Large intestine (tissue), 3 donors: ENCODE measurements at regions not wholly inside any gene's neighbourhood (a gene's known extent, or its start where the extent isn't known, plus 50 kb on each side); places are given as distances from the start of the nearest gene placed in this dataset.
"Not testable (repeated sequence)": the region's sequence is repeated elsewhere in the genome, so short reads cannot be mapped to it uniquely, and the experiment has no call there.

Experiments used
- DNase-seq, 2 donors: peaks; one replicate each; pipeline versions ENCODE4 v3.0.0 to v3.0.0-alpha.2; 2013
- H3K27ac ChIP-seq: one replicate; pipeline ENCODE4 v1.5.1; 2013; ENCODE audit warnings: low read length
- H3K27me3 ChIP-seq: 2 replicates; pipeline ENCODE4 v1.6.1; 2013; ENCODE audit warnings: low read length; ENCODE audit not compliant: control insufficient read depth, insufficient read depth
- H3K36me3 ChIP-seq: 2 replicates; pipeline ENCODE4 v1.6.1; 2013; ENCODE audit warnings: low read length; ENCODE audit not compliant: control insufficient read depth, insufficient read depth
- H3K4me1 ChIP-seq: one replicate; pipeline ENCODE4 v1.6.1; 2013; ENCODE audit warnings: low read length; ENCODE audit not compliant: control insufficient read depth, insufficient read depth
- H3K4me3 ChIP-seq: one replicate; pipeline ENCODE4 v1.5.1; 2013; ENCODE audit warnings: low read length
- H3K9me3 ChIP-seq: one replicate; pipeline ENCODE4 v1.6.1; 2013; ENCODE audit warnings: mild to moderate bottlenecking, low read depth, low read length, moderate library complexity; ENCODE audit not compliant: control insufficient read depth
- WGBS: methylation state at CpG from one replicate; pipeline ENCODE4 v1.1.5; 2013; ENCODE audit warnings: low lambda C conversion rate; ENCODE audit not compliant: insufficient coverage; 5-methylcytosine and 5-hydroxymethylcytosine counted together

DNA sequence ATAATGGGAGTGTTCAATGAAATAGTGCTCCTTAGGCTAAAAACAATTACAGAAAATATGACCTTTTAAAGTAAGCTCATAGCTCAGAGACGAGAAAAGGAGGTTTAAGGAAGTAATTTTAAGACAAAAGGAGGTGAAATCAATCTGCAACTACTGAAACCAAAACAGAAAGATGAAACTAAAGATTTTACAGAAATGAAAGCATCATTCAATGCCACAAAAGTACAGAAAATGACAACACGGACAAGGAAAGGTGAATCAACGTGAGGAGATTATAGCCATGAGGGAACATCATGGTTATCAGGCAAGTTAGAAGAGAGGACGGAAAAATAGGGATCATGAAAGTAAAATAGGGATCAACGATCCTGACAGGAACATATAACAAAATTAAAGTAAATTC lies 745.2 kb downstream of the PCDH17 start:
- DNase-seq: no peak
- Histone ChIP-seq H3K4me1 (no peaks in the 10 kb centered on the region), H3K36me3 (no peaks in the 10 kb centered on the region), H3K27ac (no peak overlapping the region), H3K9me3 (no peaks in the 10 kb centered on the region), H3K4me3 (no peak overlapping the region), H3K27me3 (no peaks in the 10 kb centered on the region)
- 84% methylated on average over 5 of the region's 5 CpGs for WGBS

GRCh38 chr13:58379221-58379620 lies 747.7 kb downstream of the PCDH17 start:
- Histone ChIP-seq H3K9me3 (no peaks in the 10 kb centered on the region), H3K27me3 (no peaks in the 10 kb centered on the region), H3K4me1 (no peaks in the 10 kb centered on the region), H3K36me3 (no peaks in the 10 kb centered on the region), H3K27ac (no peak overlapping the region), H3K4me3 (no peak overlapping the region)
- WGBS: no CpG with 5 or more reads among the region's 1 CpG
- DNase-seq: no peak

DNA sequence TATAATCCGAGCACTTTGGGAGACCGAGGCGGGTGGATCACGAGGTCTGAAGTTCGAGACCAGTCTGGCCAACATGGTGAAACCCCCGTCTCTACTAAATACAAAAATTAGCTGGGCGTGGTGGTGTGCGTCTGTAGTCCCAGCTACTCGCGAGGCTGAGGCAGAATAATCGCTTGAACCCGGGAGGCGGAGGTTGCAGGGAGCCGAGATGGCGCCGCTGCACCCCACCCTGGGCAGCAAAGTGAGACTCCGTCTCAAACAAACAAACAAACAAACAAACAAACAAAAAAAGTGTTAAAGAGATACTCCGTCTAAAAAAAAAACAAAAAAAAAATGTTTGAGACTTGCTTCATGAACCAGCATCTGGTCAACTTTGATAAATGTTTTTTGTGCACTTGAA lies 753.8 kb downstream of the PCDH17 start:
- H3K27me3 ChIP-seq, H3K27ac ChIP-seq, H3K36me3 ChIP-seq, H3K9me3 ChIP-seq, DNase-seq, H3K4me3 ChIP-seq, H3K4me1 ChIP-seq: not testable (repeated sequence)
- WGBS: 100% methylated on average over 1 of the region's 18 CpGs

DNA sequence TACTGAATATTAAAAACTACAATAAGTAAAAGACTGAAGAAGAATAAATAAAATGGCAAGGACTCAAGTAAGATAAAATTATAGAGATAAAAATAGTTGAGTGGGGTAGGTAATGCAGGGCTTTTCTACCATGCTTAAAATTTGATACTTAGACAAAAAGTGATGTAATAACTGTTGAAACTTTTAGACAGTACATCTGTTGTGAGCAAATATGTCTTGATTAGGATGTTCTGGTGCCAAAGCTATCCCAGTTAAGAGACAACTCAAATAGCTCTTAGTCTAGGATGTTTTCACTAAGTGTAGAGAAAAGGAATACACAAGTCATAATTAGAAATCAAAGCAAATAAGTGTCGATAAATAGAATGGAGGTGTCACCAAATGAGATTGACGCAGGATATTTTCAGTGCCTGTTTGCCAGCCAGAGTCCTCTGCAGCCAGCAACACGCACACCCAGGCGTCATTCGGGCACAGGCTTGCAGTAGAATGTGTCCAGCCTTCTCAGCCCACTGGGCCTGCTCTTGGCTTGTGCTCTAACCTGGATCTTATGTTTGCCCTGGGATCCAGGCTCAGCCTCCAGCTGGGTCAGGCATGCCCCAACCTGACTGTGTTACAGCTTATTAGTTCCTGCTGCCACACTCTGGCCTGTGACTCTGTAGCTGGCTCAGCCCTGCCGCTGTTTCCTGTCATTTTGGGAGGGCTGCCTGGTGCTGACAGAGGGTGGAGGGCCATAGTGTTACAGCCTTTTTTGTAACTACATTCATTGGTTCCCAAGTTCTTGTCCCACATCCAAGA lies 766.2 kb downstream of the PCDH17 start:
- Histone ChIP-seq H3K27ac (no peak overlapping the region), H3K4me3 (no peak overlapping the region), H3K27me3 (no peaks in the 10 kb centered on the region), H3K36me3 (no peaks in the 10 kb centered on the region), H3K9me3 (peaks cover 5% of the 10 kb centered on the region), H3K4me1 (no peaks in the 10 kb centered on the region)
- no CpG with 5 or more reads among the region's 6 CpGs for whole genome bisulfite sequencing
- no peak for DNase-seq

DNA sequence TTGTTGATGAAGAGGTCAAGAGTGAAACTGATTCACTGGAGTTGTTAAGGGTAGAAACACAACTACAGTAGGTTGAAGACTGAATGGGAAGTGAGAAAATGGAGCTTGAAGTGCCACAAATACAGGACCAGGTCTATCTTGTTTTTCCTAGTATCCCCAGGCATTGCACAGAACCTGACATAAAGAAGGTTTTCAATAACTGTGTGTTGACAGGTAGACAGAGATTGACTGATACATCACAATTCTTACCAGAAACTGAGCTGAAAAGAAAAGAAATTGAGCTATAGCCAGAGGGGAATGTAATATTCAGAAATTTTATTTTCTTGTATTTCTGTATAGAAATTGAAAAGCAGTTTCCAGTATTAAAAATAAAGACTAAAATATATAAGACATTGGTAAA lies 767.7 kb downstream of the PCDH17 start:
- Histone ChIP-seq H3K27ac (no peak overlapping the region), H3K4me1 (no peaks in the 10 kb centered on the region), H3K9me3 (peaks cover 5% of the 10 kb centered on the region), H3K4me3 (no peak overlapping the region), H3K36me3 (no peaks in the 10 kb centered on the region), H3K27me3 (no peaks in the 10 kb centered on the region)
- no peak for DNase-seq

DNA sequence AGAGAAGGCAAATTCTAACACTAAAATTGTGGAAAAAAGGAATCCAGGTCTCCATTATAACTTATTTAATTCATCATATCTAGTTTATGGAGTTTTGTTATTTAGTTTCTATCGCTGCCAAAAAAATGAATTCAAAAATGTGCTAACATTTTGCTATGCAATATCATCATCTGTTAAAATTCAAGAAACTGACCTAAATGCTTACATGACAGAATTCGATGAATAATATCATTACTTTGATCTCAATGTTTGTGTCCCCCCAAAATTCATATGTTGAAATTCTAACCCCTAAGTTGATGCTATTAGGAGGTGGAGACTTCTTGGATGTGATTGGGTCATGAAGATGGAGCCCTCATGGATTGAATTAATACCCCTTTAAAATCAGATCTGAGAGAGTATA lies 775.0 kb downstream of the PCDH17 start:
- 100% methylated on average over 2 of the region's 2 CpGs for WGBS
- H3K27ac ChIP-seq: no peak overlapping the region
- no peak overlapping the region for H3K4me3 ChIP-seq
- H3K36me3 ChIP-seq: no peaks in the 10 kb centered on the region
- no peaks in the 10 kb centered on the region for H3K9me3 ChIP-seq
- DNase-seq: no peak
- H3K4me1 ChIP-seq: no peaks in the 10 kb centered on the region
- no peaks in the 10 kb centered on the region for H3K27me3 ChIP-seq

GRCh38 chr13:58429917-58430316 lies 798.4 kb downstream of the PCDH17 start:
- no peak overlapping the region for H3K27ac ChIP-seq
- H3K36me3 ChIP-seq: no peaks in the 10 kb centered on the region
- no peaks in the 10 kb centered on the region for H3K4me1 ChIP-seq
- DNase-seq: no peak
- H3K9me3 ChIP-seq: no peaks in the 10 kb centered on the region
- H3K27me3 ChIP-seq: no peaks in the 10 kb centered on the region
- 88% methylated on average over 1 of the region's 2 CpGs for WGBS
- H3K4me3 ChIP-seq: no peak overlapping the region

DNA sequence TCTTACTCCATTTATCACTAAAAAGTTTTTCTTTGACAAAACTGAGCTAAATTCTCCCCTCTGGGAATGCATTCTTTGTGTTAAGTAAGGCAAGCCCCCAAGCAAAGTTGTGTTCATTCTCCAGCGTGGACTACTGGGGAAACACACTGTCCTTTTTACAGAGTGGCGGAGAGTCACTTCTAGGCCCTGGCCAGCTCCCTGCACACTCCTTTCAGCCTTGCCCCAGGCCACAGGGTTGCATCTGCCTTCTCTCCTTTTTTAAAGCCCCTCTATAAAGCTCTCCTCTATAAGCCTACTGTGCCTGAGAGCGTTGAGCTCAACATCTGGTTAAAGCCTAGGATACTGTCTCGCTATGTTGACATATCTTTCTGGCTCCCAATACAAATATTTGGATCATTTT lies 803.4 kb downstream of the PCDH17 start:
- 100% methylated on average over 1 of the region's 4 CpGs for WGBS
- H3K4me3 ChIP-seq: no peak overlapping the region
- DNase-seq: no peak
- H3K27me3 ChIP-seq: no peaks in the 10 kb centered on the region
- no peaks in the 10 kb centered on the region for H3K9me3 ChIP-seq
- no peaks in the 10 kb centered on the region for H3K36me3 ChIP-seq
- no peaks in the 10 kb centered on the region for H3K4me1 ChIP-seq
- H3K27ac ChIP-seq: no peak overlapping the region

GRCh38 chr13:58437427-58437826 lies 805.9 kb downstream of the PCDH17 start:
- H3K36me3 ChIP-seq: no peaks in the 10 kb centered on the region

DNA sequence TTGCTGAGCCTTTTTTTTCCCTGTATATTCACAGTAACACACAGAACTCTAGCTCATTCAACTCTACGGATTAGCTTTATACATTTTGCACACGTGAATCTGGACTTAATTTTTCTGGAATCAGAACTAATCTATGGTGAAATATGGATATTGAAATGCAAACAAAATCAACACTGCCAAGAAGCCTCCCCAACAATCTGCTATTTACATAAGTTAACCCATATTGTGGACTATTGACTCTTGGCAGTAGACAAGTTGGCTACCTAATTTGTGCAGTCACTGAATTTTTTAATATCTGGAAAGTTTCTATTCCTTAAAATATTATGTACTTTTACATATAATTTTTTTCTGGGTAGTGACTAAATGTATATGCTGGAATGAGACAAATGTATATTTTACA lies 815.4 kb downstream of the PCDH17 start:
- WGBS: no CpG with 5 or more reads among the region's 2 CpGs
- H3K27ac ChIP-seq: no peak overlapping the region
- H3K9me3 ChIP-seq: no peaks in the 10 kb centered on the region
- H3K4me1 ChIP-seq: no peaks in the 10 kb centered on the region
- no peaks in the 10 kb centered on the region for H3K36me3 ChIP-seq
- DNase-seq: no peak
- no peaks in the 10 kb centered on the region for H3K27me3 ChIP-seq
- no peak overlapping the region for H3K4me3 ChIP-seq

More at GRCh38 chr13:58437427-58437826, 805.9 kb downstream of the PCDH17 start:
- H3K9me3 ChIP-seq: no peaks in the 10 kb centered on the region
- H3K4me3 ChIP-seq: no peak overlapping the region
- H3K27me3 ChIP-seq: no peaks in the 10 kb centered on the region
- DNase-seq: no peak
- WGBS: no CpG with 5 or more reads among the region's 5 CpGs
- no peak overlapping the region for H3K27ac ChIP-seq
- H3K4me1 ChIP-seq: no peaks in the 10 kb centered on the region

- H3K36me3 ChIP-seq: no peaks in the 10 kb centered on the region
- peaks cover 13% of the 10 kb centered on the region for H3K9me3 ChIP-seq
- 20% methylated on average over 1 of the region's 3 CpGs for WGBS
- H3K27ac ChIP-seq: peak overlapping the region; percentile 29
- H3K27me3 ChIP-seq: no peaks in the 10 kb centered on the region
- H3K4me1 ChIP-seq: peaks cover 4% of the 10 kb centered on the region
- peak; percentile 26 to 69 for DNase-seq
- H3K4me3 ChIP-seq: no peak overlapping the region
Observed at GRCh38 chr13:58452123-58452623, 820.6 kb downstream of the PCDH17 start.
